ENCODE measurements at regions not wholly inside any gene's neighbourhood (a gene's known extent, or its start where the extent isn't known, plus 50 kb on each side); places are given as distances from the start of the nearest gene placed in this dataset.

- TF ChIP-seq CTCF (IDR thresholded peaks at IDR 0.05) (no peak), EZH2 (IDR thresholded peaks at IDR 0.05; ENCODE audit: borderline replicate concordance, insufficient read depth, low read depth, low read length, poor library complexity, severe bottlenecking) (no peak)
Measured at GRCh38 chr12:69087986-69088385, 151.4 kb upstream of the CPSF6 start.
